SH-SY5Y (cell line): ENCODE measurements at regions not wholly inside any gene's neighbourhood (a gene's known extent, or its start where the extent isn't known, plus 50 kb on each side); places are given as distances from the start of the nearest gene placed in this dataset.
A peak's percentile ranks its signal among the peaks of the same experiment; 100 is the strongest.

Experiments
- GATA2 ChIP-seq: IDR thresholded peaks from 2 replicates; pipeline ENCODE4 v1.6.1; 2011; ENCODE audit warnings: mild to moderate bottlenecking, low read depth, low read length
- GATA3 ChIP-seq: IDR thresholded peaks from 2 replicates; pipeline ENCODE4 v1.6.1; 2011; ENCODE audit warnings: low read depth, mild to moderate bottlenecking, low read length, moderate library complexity

DNA sequence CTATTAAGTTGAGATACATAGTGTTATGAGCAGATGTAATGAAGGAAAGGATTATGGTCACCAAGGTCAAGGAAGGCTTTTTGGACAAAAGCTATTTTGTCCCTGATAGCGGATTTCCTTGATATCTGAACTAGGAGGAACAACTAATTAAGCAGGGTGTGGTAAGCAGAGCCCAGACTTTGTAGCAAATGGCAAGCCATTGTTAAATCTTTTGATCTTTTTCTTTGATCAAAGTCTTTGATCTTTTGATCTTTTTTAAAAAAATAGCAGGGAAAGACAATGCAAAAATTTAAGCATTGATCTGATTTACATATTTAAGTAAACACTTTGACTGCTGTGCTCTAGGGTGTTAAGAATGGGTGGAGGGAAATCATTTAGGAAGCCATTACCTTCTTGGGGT, 1242.0 kb downstream of the MAT2B start:
- TF ChIP-seq GATA2, result no peak
- TF ChIP-seq GATA3, result no peak

GRCh38 chr5:164748861-164749260, 1243.4 kb downstream of the MAT2B start:
- TF ChIP-seq GATA3 (no peak), GATA2 (no peak)

DNA sequence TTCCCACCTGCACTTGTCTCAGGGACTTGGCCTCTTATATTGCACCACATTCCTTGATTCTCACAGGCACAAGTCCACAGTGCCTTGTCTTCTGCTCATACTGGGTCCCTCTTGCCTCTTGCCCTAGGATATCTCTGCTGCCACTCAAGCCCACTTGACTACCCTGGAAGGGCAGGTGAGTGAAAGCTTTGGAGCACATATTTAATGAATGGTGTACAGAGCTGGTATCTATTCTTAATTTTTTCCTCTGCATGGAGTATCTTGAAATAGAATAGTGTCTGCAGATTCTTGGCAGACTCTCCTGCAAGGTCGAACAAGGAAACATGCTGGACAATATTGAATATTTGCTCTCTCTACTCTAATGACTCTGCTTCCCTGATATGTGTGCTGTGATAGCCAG, 1248.0 kb downstream of the MAT2B start:
- TF ChIP-seq GATA2 (no peak), GATA3 (no peak)

DNA sequence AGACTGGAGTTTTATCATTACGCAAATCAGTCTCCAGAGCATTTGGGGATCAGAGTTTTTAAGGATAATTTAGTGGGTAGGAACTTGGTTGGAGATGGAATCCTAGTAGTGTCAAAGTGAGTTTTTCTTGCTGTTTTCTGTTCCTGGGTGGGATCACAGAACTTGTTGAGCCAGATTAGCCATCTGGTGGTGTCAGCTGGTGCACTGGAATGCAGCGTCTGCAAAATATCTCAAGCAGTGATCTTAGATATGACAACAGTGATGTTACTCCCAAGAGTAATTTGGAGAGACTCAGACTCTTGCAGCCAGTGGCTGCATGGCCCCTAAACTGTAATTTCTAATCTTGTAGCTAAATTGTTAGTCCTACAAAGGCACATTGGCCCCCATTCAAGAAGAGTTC, 1257.8 kb downstream of the MAT2B start:
- TF ChIP-seq GATA3 (no peak), GATA2 (0 out of 2 replicates have a peak, but pooled peaks have one; percentile 25)

GRCh38 chr5:164772122-164772521, 1266.7 kb downstream of the MAT2B start:
- TF ChIP-seq GATA2 (no peak), GATA3 (no peak)

- TF ChIP-seq GATA3, result no peak
Observed at GRCh38 chr5:164784230-164784629, 1278.8 kb downstream of the MAT2B start.

DNA sequence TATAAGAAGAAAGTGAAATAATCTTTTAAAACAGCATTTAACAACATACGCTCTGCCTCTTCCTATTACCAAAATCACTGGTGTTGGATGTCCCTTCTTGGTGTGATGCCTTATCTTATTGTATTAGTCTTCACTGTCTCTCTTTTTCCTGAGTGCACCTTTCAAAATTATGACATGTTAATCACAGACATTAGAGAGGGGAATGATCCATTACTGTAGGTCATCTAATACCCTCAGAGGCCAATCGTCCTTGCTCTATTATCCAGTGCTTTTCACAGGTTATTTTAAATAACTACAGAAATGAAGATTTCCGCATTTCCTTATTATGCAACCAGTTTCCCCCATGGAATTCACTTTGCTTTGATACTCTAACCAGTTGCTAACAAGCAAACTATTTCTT, 1292.7 kb downstream of the MAT2B start:
- TF ChIP-seq GATA2, result no peak
- TF ChIP-seq GATA3, result no peak

- no peak for TF ChIP-seq GATA2
- TF ChIP-seq GATA3, result no peak
Observed at GRCh38 chr5:164799391-164799790, 1294.0 kb downstream of the MAT2B start.

- TF ChIP-seq GATA2 (no peak), GATA3 (no peak)
Observed at GRCh38 chr5:164801910-164802309, 1296.5 kb downstream of the MAT2B start.

- TF ChIP-seq GATA3 (no peak), GATA2 (no peak)
Observed at GRCh38 chr5:164809821-164810220, 1304.4 kb downstream of the MAT2B start.

GRCh38 chr5:164818445-164818844, 1313.0 kb downstream of the MAT2B start:
- TF ChIP-seq GATA2 (no peak), GATA3 (no peak)

GRCh38 chr5:164824671-164825070, 1319.3 kb downstream of the MAT2B start:
- no peak for TF ChIP-seq GATA2
- TF ChIP-seq GATA3, result no peak

DNA sequence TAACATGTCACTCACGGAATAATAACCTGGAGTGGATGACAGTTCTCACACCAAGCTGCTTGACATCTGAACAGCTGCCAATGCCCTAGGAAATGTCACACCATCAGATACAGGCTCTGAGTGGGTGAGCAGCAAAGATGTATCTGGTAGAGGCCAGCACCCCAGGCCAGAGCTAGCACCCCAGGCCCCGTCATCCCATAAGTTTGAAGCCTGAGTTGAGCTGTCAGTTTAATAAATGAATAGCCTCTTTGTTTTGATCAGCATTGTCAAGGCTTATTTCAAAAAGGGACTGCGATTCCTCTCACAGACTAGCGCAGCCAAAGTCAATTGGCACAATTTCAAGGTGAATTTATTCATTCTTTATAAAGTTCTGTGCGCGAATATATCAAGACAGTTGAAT, 1327.1 kb downstream of the MAT2B start:
- TF ChIP-seq GATA2, result no peak
- no peak for TF ChIP-seq GATA3

GRCh38 chr5:164844348-164844747, 1338.9 kb downstream of the MAT2B start:
- TF ChIP-seq GATA2 (no peak), GATA3 (no peak)

DNA sequence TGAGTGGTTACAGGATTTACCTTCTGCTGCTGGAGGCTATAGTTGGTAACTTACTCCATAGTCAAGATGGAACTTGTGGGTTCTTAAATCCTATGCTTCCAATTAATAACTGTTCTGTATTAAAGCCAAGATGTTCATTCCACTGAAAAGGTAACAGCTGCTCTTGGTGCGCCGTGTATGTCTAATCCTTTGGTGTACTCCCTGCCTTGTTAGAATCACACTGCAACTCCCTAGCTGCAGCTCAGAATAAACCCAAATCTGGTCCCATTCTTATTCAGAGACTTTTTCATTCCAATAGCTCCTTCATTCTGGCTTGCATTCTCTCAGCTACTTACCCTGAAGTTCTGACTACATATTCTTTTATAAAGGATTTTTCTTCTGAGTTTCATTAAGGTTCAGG, 1355.5 kb downstream of the MAT2B start:
- TF ChIP-seq GATA2, result no peak
- TF ChIP-seq GATA3, result no peak

GRCh38 chr5:164861610-164862009, 1356.2 kb downstream of the MAT2B start:
- TF ChIP-seq GATA3 (no peak), GATA2 (no peak)
